C4-2B (cell line): ENCODE measurements at regions not wholly inside any gene's neighbourhood (a gene's known extent, or its start where the extent isn't known, plus 50 kb on each side); places are given as distances from the start of the nearest gene placed in this dataset.

Source experiments
- CTCF ChIP-seq: fragments of 450-650 bp; conservative IDR thresholded peaks from 2 replicates; pipeline ENCODE4 v1.5.1; 2017; ENCODE audit warnings: mild to moderate bottlenecking
- ZFX ChIP-seq: fragments of 450-650 bp; IDR thresholded peaks from 2 replicates; pipeline ENCODE4 v1.6.1; 2017

GRCh38 chr18:70384181-70384790 is 95.4 kb downstream of the SOCS6 start:
- TF ChIP-seq CTCF (no peak), ZFX (no peak)
